HEK293T (cell line): ENCODE measurements at regions not wholly inside any gene's neighbourhood (a gene's known extent, or its start where the extent isn't known, plus 50 kb on each side); places are given as distances from the start of the nearest gene placed in this dataset.

ENCODE experiments used
- ARNT ChIP-seq: fragments of 450-650 bp; IDR thresholded peaks from 2 replicates; pipeline ENCODE4 v1.6.1; 2017; ENCODE audit warnings: mild to moderate bottlenecking
- ELF4 ChIP-seq: fragments of 450-650 bp; IDR thresholded peaks from 2 replicates; pipeline ENCODE4 v1.6.1; 2017; ENCODE audit warnings: antibody characterized with exemption
- FOXA1 ChIP-seq: fragments of 450-650 bp; IDR thresholded peaks from 2 replicates; pipeline ENCODE4 v1.6.1; 2016; ENCODE audit warnings: mild to moderate bottlenecking
- FOXM1 ChIP-seq: fragments of 450-650 bp; IDR thresholded peaks from 2 replicates; pipeline ENCODE4 v1.6.1; 2017; ENCODE audit warnings: mild to moderate bottlenecking, borderline replicate concordance
- HDGF ChIP-seq: fragments of 450-650 bp; IDR thresholded peaks from 2 replicates; pipeline ENCODE4 v1.6.1; 2017; ENCODE audit warnings: antibody characterized with exemption, borderline replicate concordance
- L3MBTL2 ChIP-seq: fragments of 450-650 bp; conservative IDR thresholded peaks from 2 replicates; pipeline ENCODE4 v1.6.1; 2016; ENCODE audit warnings: mild to moderate bottlenecking
- NFRKB ChIP-seq: fragments of 450-650 bp; IDR thresholded peaks from 2 replicates; pipeline ENCODE4 v1.6.1; 2016; ENCODE audit warnings: mild to moderate bottlenecking, moderate library complexity
- PKNOX1 ChIP-seq: fragments of 450-650 bp; IDR thresholded peaks from 2 replicates; pipeline ENCODE4 v1.6.1; 2016
- SP1 ChIP-seq: fragments of 450-650 bp; IDR thresholded peaks from 2 replicates; pipeline ENCODE4 v1.6.1; 2017
- TARDBP ChIP-seq: fragments of 450-650 bp; IDR thresholded peaks from 2 replicates; pipeline ENCODE4 v1.6.1; 2016
- ZNF384 ChIP-seq: fragments of 450-650 bp; IDR thresholded peaks from 2 replicates; pipeline ENCODE4 v1.6.1; 2016

- TF ChIP-seq FOXA1 (no peak), PKNOX1 (no peak), TARDBP (no peak), SP1 (no peak), L3MBTL2 (no peak), NFRKB (no peak), HDGF (no peak), ARNT (no peak), ZNF384 (no peak), ELF4 (no peak), FOXM1 (no peak)
These were observed 82.5 kb upstream of the SEM1 start for GRCh38 chr7:96792115-96792514.
